ENCODE measurements at regions not wholly inside any gene's neighbourhood (a gene's known extent, or its start where the extent isn't known, plus 50 kb on each side); places are given as distances from the start of the nearest gene placed in this dataset.
"Not testable (repeated sequence)": the region's sequence is repeated elsewhere in the genome, so short reads cannot be mapped to it uniquely, and the experiment has no call there.

DNA sequence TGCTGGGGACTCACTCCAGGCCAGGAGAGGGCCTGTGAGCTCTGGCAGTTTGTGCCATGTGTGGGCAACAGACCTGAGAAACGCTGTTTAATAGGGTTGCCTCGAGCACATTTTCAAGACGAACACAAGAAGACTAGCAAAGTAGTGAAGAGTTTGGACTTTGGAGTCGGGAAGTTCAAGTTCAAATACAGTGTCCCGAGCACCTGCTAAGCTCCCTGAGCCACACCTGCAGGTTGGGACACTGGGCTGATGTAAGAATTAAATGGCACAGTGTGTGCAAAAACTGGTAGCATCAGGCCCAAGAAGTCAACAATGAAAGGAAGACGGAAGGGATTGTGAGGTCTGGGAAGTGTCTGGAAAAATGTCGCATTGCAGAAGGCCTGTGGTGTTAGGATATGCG lies 112.8 kb upstream of the PABPC3 start:
- Mint-ChIP-seq H3K4me1 (peaks cover 0 to 5% (median 5%) of the 10 kb centered on the region in 3 donors), H3K9me3 (no peaks in the 10 kb centered on the region), H3K36me3 (no peaks in the 10 kb centered on the region), H3K4me3 (no peak overlapping the region), H3K27me3 (peaks cover 19% of the 10 kb centered on the region), H3K27ac (no peak overlapping the region)

- Mint-ChIP-seq H3K36me3 (no peaks in the 10 kb centered on the region), H3K27me3 (peaks cover 27% of the 10 kb centered on the region), H3K9me3 (no peaks in the 10 kb centered on the region), H3K4me1 (peaks cover 3 to 5% (median 5%) of the 10 kb centered on the region in 3 donors), H3K4me3 (no peak overlapping the region), H3K27ac (no peak overlapping the region)
Measured at GRCh38 chr13:24984134-24984533, 111.8 kb upstream of the PABPC3 start.

GRCh38 chr13:24985107-24985506 lies 110.8 kb upstream of the PABPC3 start:
- peaks cover 25% of the 10 kb centered on the region for H3K27me3 Mint-ChIP-seq
- H3K4me3 Mint-ChIP-seq, result no peak overlapping the region
- no peaks in the 10 kb centered on the region for H3K9me3 Mint-ChIP-seq
- no peaks in the 10 kb centered on the region for H3K36me3 Mint-ChIP-seq
- no peak overlapping the region for H3K27ac Mint-ChIP-seq
- peaks cover 5% of the 10 kb centered on the region in 3 donors for H3K4me1 Mint-ChIP-seq

DNA sequence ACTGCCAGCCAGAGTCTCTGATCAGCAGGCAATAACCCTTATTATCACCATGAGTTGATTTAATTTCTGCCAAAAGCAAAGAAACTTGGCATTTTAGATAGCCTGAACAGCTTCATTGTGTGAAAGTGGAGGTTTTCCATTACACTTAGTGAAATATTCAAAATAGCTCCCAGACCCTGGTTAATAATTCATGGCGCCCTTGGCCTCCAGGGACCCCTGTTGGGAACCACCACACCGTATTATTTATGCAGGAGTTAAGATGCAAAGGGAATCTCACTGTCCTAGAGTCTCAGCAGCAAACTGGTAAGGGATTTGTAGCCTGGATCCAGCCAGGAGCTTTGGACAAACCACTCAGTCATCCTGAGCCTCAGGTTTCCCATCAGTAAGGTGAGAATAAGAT lies 110.0 kb upstream of the PABPC3 start:
- H3K27me3 Mint-ChIP-seq, result peaks cover 25% of the 10 kb centered on the region
- no peaks in the 10 kb centered on the region for H3K36me3 Mint-ChIP-seq
- H3K9me3 Mint-ChIP-seq, result no peaks in the 10 kb centered on the region
- H3K27ac Mint-ChIP-seq, result no peak overlapping the region
- H3K4me3 Mint-ChIP-seq, result no peak overlapping the region
- peaks cover under 1 to 5% (median 5%) of the 10 kb centered on the region in 3 donors for H3K4me1 Mint-ChIP-seq

GRCh38 chr13:24986826-24987225 lies 109.1 kb upstream of the PABPC3 start:
- Mint-ChIP-seq H3K27me3 (peaks cover 28% of the 10 kb centered on the region), H3K27ac (peak overlapping the region in 1 of 3 donors; percentile 71), H3K36me3 (no peaks in the 10 kb centered on the region), H3K4me3 (no peak overlapping the region), H3K9me3 (no peaks in the 10 kb centered on the region), H3K4me1 (peaks cover 0 to 5% (median 3%) of the 10 kb centered on the region in 3 donors)

DNA sequence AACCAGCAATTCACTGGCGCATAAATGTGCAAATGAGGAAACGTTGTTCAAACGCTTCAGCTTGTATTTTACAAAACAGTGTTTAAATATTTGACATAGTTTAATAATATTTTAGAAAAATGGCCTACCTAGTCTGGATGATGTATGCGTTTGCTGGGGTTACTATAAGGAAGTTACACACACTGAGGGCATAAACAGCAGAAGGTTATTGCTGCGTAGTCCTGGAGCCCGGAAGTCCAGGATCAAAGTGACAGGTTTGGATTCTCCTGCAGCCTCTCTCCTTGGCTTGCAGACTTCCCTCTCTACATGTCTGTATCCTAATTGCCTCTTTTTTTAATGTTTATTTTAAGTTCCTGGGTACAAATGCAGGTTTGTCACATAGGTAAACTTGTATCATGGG lies 106.0 kb upstream of the PABPC3 start:
- H3K27me3 Mint-ChIP-seq, result peaks cover 24% of the 10 kb centered on the region
- not testable (repeated sequence) for H3K4me3 Mint-ChIP-seq, H3K9me3 Mint-ChIP-seq, H3K36me3 Mint-ChIP-seq, H3K4me1 Mint-ChIP-seq, H3K27ac Mint-ChIP-seq

DNA sequence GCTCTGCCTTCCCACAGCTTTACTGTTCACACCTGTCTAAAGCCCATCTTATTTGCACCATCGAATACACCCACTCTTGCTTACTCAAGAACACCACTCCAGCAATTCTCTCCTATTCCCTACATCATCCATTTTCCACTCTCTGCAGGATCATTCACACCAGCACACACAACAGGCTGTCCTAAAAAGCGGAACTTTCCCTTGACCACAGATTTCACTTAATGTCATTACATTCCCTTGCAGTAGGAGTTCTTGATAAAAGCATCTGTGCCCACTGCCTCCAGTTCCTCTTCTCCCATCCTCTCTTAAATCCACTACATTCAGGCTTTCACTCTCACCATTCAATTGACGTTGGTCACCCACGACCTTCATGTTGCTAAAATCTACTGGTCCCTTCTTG lies 103.0 kb upstream of the PABPC3 start:
- peaks cover 14% of the 10 kb centered on the region for H3K27me3 Mint-ChIP-seq
- H3K27ac Mint-ChIP-seq, H3K4me1 Mint-ChIP-seq, H3K36me3 Mint-ChIP-seq, H3K4me3 Mint-ChIP-seq, H3K9me3 Mint-ChIP-seq: not testable (repeated sequence)

DNA sequence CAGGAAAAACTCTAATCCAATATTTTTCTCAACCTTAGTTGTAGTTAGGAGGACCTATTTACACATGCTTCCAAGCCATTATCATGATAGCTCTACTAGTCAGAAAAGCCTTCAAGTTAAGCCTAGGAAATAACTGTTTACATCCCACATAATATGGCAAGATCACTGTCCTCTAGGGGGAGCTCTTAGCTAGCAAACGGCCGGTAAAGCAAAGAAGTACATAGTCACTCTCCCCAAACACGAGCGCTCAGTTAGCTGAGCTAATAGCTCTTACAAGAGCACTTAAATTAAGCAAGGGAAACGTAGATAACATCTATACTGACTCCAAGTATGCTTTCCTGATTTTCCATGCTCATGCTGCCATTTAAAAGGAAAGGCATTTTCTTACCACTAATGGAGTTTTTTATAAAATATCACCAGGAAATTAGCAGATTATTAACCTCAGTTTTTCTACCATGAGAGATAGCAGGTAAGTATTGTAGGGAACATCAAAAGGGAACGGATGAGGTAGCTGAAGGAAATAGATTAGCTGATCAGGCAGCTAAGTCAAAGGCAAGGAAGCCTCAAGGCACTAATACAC lies 100.6 kb upstream of the PABPC3 start:
- peaks cover 0 to 2% (median 0%) of the 10 kb centered on the region in 3 donors for H3K4me1 Mint-ChIP-seq
- no peaks in the 10 kb centered on the region for H3K36me3 Mint-ChIP-seq
- no peak overlapping the region for H3K27ac Mint-ChIP-seq
- peaks cover 8% of the 10 kb centered on the region for H3K27me3 Mint-ChIP-seq
- H3K9me3 Mint-ChIP-seq, result no peaks in the 10 kb centered on the region
- H3K4me3 Mint-ChIP-seq, result no peak overlapping the region

- peaks cover 21% of the 10 kb centered on the region for H3K27me3 Mint-ChIP-seq
- H3K36me3 Mint-ChIP-seq, result no peaks in the 10 kb centered on the region
- peaks cover 0 to 2% (median 0%) of the 10 kb centered on the region in 3 donors for H3K4me1 Mint-ChIP-seq
- no peak overlapping the region for H3K4me3 Mint-ChIP-seq
- H3K9me3 Mint-ChIP-seq, result no peaks in the 10 kb centered on the region
- no peak overlapping the region for H3K27ac Mint-ChIP-seq
Measured at GRCh38 chr13:24997367-24997967, 98.5 kb upstream of the PABPC3 start.

DNA sequence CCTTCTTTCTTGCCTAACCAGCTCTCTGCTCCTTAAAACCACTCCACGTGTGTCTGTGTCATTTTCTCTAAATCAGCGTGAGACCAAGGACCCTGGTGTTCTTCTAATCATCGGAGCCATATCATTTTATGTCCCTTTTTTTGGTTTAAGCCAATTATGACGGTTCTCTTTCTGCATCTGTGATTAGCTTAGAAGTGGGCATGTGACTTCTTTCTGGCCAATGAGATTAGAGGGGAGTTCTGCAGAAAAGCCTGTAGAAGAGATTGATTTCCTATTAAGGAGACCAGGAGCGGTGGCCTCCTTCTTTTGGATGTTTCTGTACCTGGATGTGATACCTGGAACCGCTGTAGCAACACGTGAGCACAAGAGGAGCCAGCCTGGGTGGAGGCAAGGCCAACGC lies 97.5 kb upstream of the PABPC3 start:
- Mint-ChIP-seq H3K27ac (no peak overlapping the region), H3K9me3 (no peaks in the 10 kb centered on the region), H3K27me3 (peaks cover 26% of the 10 kb centered on the region), H3K4me3 (no peak overlapping the region), H3K36me3 (no peaks in the 10 kb centered on the region), H3K4me1 (peaks cover 0 to 2% (median 0%) of the 10 kb centered on the region in 3 donors)

- Mint-ChIP-seq H3K4me3 (peak overlapping the region in 1 of 4 donors; percentile 70), H3K9me3 (no peaks in the 10 kb centered on the region), H3K36me3 (no peaks in the 10 kb centered on the region), H3K27ac (no peak overlapping the region), H3K27me3 (peaks cover 26% of the 10 kb centered on the region), H3K4me1 (peaks cover 0 to 5% (median 3%) of the 10 kb centered on the region in 3 donors)
Measured at GRCh38 chr13:25001476-25002206, 94.3 kb upstream of the PABPC3 start.

DNA sequence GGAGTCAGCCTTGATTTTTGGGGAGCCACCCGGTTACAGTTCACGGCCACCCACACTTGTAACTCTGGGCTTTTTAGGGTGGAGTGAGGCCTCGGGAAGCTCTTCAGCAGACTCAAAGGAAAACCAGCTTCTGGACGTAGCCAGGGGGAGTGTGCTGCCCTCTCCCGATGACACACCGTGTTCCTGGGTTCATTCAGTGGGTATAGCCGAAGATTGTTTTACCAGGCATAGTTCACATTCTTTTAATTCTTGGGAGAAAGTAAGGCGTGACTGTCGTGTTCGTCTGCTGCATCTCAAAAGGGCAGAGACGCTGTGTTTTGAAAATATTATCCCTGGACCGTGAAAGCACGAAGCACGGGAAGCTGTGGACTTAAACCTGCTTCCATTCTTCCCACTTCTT lies 93.6 kb upstream of the PABPC3 start:
- peaks cover 26% of the 10 kb centered on the region for H3K27me3 Mint-ChIP-seq
- H3K4me3 Mint-ChIP-seq, H3K9me3 Mint-ChIP-seq, H3K4me1 Mint-ChIP-seq, H3K36me3 Mint-ChIP-seq, H3K27ac Mint-ChIP-seq: not testable (repeated sequence)

DNA sequence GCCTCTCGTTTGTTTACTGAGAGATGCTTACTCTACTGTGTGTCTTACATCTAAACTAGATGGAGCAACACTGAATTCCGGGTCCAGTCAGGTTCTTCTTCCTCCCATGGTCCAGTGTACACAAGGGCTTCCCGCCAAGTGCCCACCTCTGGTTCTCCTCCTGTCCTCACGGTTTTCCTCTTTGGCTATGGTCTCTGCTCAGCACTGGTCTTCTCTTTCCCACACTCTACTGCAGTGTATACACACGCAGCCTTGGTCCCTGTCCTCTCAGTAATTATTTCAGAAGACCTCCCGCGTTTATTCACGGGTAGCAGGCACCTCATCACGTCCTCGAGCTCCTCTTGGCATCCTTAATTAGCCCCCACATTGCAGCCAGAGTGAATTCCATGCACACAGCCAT lies 91.4 kb upstream of the PABPC3 start:
- H3K4me3 Mint-ChIP-seq, H3K36me3 Mint-ChIP-seq, H3K27ac Mint-ChIP-seq, H3K4me1 Mint-ChIP-seq, H3K9me3 Mint-ChIP-seq: not testable (repeated sequence)
- H3K27me3 Mint-ChIP-seq, result peaks cover 25% of the 10 kb centered on the region

- H3K9me3 Mint-ChIP-seq, H3K4me1 Mint-ChIP-seq, H3K36me3 Mint-ChIP-seq, H3K27ac Mint-ChIP-seq: not testable (repeated sequence)
- Mint-ChIP-seq H3K27me3 (peaks cover 24% of the 10 kb centered on the region), H3K4me3 (peak overlapping the region in 3 of 4 donors; percentile 26 to 91 (median 61))
Measured at GRCh38 chr13:25005050-25005497, 90.9 kb upstream of the PABPC3 start.

DNA sequence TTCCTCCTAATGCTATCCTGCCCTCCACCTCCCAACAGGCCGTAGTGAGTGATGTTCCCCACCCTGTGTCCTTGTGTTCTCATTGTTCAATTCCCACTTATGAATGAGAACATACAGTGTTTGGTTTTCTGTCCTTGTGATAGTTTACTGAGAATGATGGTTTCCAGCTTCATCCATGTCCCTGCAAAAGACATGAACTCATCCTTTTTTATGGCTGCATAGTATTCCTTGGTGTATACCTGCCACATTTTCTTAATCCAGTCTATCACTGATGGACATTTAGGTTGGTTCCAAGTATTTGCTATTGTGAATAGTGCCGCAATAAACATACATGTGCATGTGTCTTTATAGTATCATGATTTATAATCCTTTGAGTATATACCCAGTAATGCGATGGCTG lies 88.5 kb upstream of the PABPC3 start:
- not testable (repeated sequence) for H3K4me3 Mint-ChIP-seq, H3K36me3 Mint-ChIP-seq, H3K4me1 Mint-ChIP-seq, H3K27ac Mint-ChIP-seq, H3K9me3 Mint-ChIP-seq
- peaks cover 17% of the 10 kb centered on the region for H3K27me3 Mint-ChIP-seq
